IMR-90 (cell line): ENCODE measurements at regions not wholly inside any gene's neighbourhood (a gene's known extent, or its start where the extent isn't known, plus 50 kb on each side); places are given as distances from the start of the nearest gene placed in this dataset.

Experiments
- ATAC-seq: fragments of 200-7000 bp; cut with Tn5 transposase; 2 replicates; pipeline ENCODE4 v1.9.1; 2020; ENCODE audit warnings: low read depth, mild to moderate bottlenecking, moderate library complexity
- BruUV-seq: library from RNA; stranded (reverse); fragments of 400-500 nt; replicated peaks from 2 replicates; lab custom pipeline; 2021; lab: Mats Ljungman, UMichigan
- CTCF ChIA-PET: fragments of 300-600 bp; formaldehyde crosslinking; extraction: SDS; loops from one replicate; lab custom pipeline; 2021; ENCODE audit warnings: antibody characterized with exemption; lab: Yijun Ruan, JAX
- POLR2A ChIA-PET: fragments of 300-600 bp; sonication (Branson Sonifier 250); formaldehyde crosslinking; loops from one replicate; lab custom pipeline; 2022; ENCODE audit warnings: antibody characterized with exemption; ENCODE audit not compliant: unreplicated experiment; lab: Charles Lee
- DNase-seq: peaks from one replicate; pipeline ENCODE4 v3.0.0; 2013
- H2AFZ ChIP-seq: replicated peaks from 2 replicates; pipeline ENCODE3; 2013; ENCODE audit warnings: low read length, mild to moderate bottlenecking; ENCODE audit not compliant: poor library complexity
- H2AK5ac ChIP-seq: 2 replicates; pipeline ENCODE4 v1.6.1; 2013; ENCODE audit warnings: low read depth, low read length, inconsistent platforms
- H2AK9ac ChIP-seq: replicated peaks from 2 replicates; pipeline ENCODE3; 2013; ENCODE audit warnings: mild to moderate bottlenecking, low read depth, low read length, moderate library complexity; ENCODE audit not compliant: poor library complexity
- H2BK120ac ChIP-seq: 2 replicates; pipeline ENCODE4 v1.6.1; 2013; ENCODE audit warnings: low read depth, low read length, inconsistent platforms
- H2BK15ac ChIP-seq: 3 replicates; pipeline ENCODE4 v1.6.1; 2013; ENCODE audit warnings: low read depth, low read length, inconsistent platforms
- H2BK20ac ChIP-seq: 2 replicates; pipeline ENCODE4 v1.6.1; 2013; ENCODE audit warnings: low read depth, mild to moderate bottlenecking, inconsistent platforms, low read length, moderate library complexity
- H2BK5ac ChIP-seq: 2 replicates; pipeline ENCODE4 v1.6.1; 2013; ENCODE audit warnings: mild to moderate bottlenecking, low read depth, low read length, inconsistent platforms; ENCODE audit not compliant: poor library complexity, severe bottlenecking
- H3K14ac ChIP-seq: replicated peaks from 2 replicates; pipeline ENCODE4 v1.6.1; 2013; ENCODE audit warnings: low read depth, low read length, inconsistent platforms
- H3K18ac ChIP-seq: 2 replicates; pipeline ENCODE4 v1.6.1; 2013; ENCODE audit warnings: low read depth, low read length, control low read depth
- H3K23ac ChIP-seq: 2 replicates; pipeline ENCODE4 v1.6.1; 2013; ENCODE audit warnings: low read depth, low read length, inconsistent platforms
- H3K27ac ChIP-seq: 2 replicates; pipeline ENCODE4 v1.5.1; 2013; ENCODE audit warnings: mild to moderate bottlenecking, control low read depth, low read length; ENCODE audit not compliant: insufficient read depth
- H3K27me3 ChIP-seq: 2 replicates; pipeline ENCODE4 v1.6.1; 2013; ENCODE audit warnings: low read length; ENCODE audit not compliant: control insufficient read depth, insufficient read depth
- H3K36me3 ChIP-seq: 2 replicates; pipeline ENCODE4 v1.6.1; 2013; ENCODE audit warnings: low read length, mixed read lengths; ENCODE audit not compliant: control insufficient read depth, insufficient read depth
- H3K4ac ChIP-seq: 2 replicates; pipeline ENCODE4 v1.6.1; 2013; ENCODE audit warnings: low read depth, low read length, inconsistent platforms
- H3K4me1 ChIP-seq: 2 replicates; pipeline ENCODE4 v1.6.1; 2013; ENCODE audit warnings: low read length, mixed read lengths; ENCODE audit not compliant: control insufficient read depth, insufficient read depth
- H3K4me2 ChIP-seq: 2 replicates; pipeline ENCODE4 v1.6.1; 2013; ENCODE audit warnings: low read depth, mild to moderate bottlenecking, control low read depth, low read length, moderate library complexity
- H3K4me3 ChIP-seq: 2 replicates; pipeline ENCODE4 v1.5.1; 2013; ENCODE audit warnings: low read depth, mild to moderate bottlenecking, control low read depth, low read length, moderate library complexity; ENCODE audit not compliant: insufficient read depth
- H3K56ac ChIP-seq: 2 replicates; pipeline ENCODE4 v1.6.1; 2013; ENCODE audit warnings: low read length, inconsistent platforms; ENCODE audit not compliant: insufficient read depth; ENCODE audit errors: extremely low read depth
- H3K79me1 ChIP-seq, 2 experiments: 2 replicates each; pipeline ENCODE4 v1.6.1; 2013; ENCODE audit warnings: low read length in 2 of 2, inconsistent platforms in 1 of 2, low read depth in 1 of 2
- H3K9ac ChIP-seq: 2 replicates; pipeline ENCODE4 v1.6.1; 2013; ENCODE audit warnings: low read depth, low read length, control low read depth
- H3K9me1 ChIP-seq: 2 replicates; pipeline ENCODE4 v1.6.1; 2013; ENCODE audit warnings: low read length, inconsistent platforms; ENCODE audit not compliant: insufficient read depth
- H3K9me3 ChIP-seq: 2 replicates; pipeline ENCODE4 v1.6.1; 2013; ENCODE audit warnings: low read length; ENCODE audit not compliant: control insufficient read depth, insufficient read depth
- H4K20me1 ChIP-seq: 2 replicates; pipeline ENCODE4 v1.6.1; 2013; ENCODE audit warnings: low read length, inconsistent platforms; ENCODE audit not compliant: insufficient read depth
- H4K5ac ChIP-seq: 2 replicates; pipeline ENCODE4 v1.6.1; 2013; ENCODE audit warnings: mild to moderate bottlenecking, low read depth, low read length, control low read depth
- H4K8ac ChIP-seq, 2 experiments: 2 replicates each; pipeline ENCODE4 v1.6.1; 2013; ENCODE audit warnings: low read depth in 2 of 2, low read length in 2 of 2, control low read depth in 1 of 2, inconsistent platforms in 1 of 2
- H4K91ac ChIP-seq: 2 replicates; pipeline ENCODE4 v1.6.1; 2013; ENCODE audit warnings: low read depth, low read length, inconsistent platforms; ENCODE audit not compliant: insufficient read depth
- CHD1 ChIP-seq: IDR thresholded peaks from 2 replicates; pipeline ENCODE4 v1.6.1; 2012; ENCODE audit warnings: low read depth, low read length, improper control_type of control experiment
- RCOR1 ChIP-seq: IDR thresholded peaks from 2 replicates; pipeline ENCODE4 v1.6.1; 2012; ENCODE audit warnings: mild to moderate bottlenecking, low read length, improper control_type of control experiment; ENCODE audit not compliant: insufficient replicate concordance
- WGBS, 2 experiments: methylation state at CpG; one replicate each; pipeline versions ENCODE4 v1.1.5 to v1.1.7; 2013; ENCODE audit warnings: missing lambda C conversion rate in 2 of 2; ENCODE audit not compliant: insufficient read length in 1 of 2; ENCODE audit errors: extremely low coverage in 2 of 2; 5-methylcytosine and 5-hydroxymethylcytosine counted together
- dilution Hi-C: fragments of 300-500 bp; cut with HindIII; formaldehyde crosslinking; loops from one replicate; pipeline ENCODE4 v1.14.3; 2018; ENCODE audit warnings: low sequenced_read_pairs; ENCODE audit not compliant: unreplicated experiment
- in situ Hi-C: fragments of 300-500 bp; cut with MboI; formaldehyde crosslinking; loops from 3 replicates; pipeline ENCODE4 v1.14.3; 2019; ENCODE audit warnings: low sequenced_read_pairs, inconsistent platforms, mixed read lengths
- intact Hi-C: fragments of 100-400 bp; cut with micrococcal nuclease; formaldehyde crosslinking; loops from 2 replicates; pipeline ENCODE4 v1.10.0; 2022

DNA sequence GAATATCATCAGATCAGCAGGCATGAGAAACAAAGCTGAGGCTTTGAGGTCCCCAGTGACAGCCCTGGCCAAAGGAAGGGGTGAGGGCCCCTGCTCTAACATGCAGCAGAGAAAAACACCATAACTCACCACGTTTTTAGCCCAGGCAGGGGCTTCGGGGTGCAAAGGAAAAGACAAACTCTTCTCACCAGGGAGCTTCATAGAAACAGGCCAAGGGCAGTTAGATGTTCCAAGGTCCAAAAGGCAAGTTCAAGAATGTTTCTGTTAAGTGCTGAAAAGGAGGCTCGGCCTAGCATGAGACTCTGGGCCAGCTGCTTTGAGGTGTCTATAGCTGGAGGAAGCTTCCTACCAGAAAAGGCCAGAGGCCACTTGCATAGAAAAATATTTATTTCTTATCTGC, 608.4 kb upstream of the CFAP20DC start:
- H2AK5ac ChIP-seq, result no peak overlapping the region
- no peak overlapping the region for H3K9ac ChIP-seq
- H3K4me3 ChIP-seq, result no peak overlapping the region
- dilution Hi-C loops (no loop called here), intact Hi-C loops (no loop called here), in situ Hi-C loops (no loop called here)
- no peak overlapping the region for H2BK20ac ChIP-seq
- peaks cover 17% of the 10 kb centered on the region for H3K4me1 ChIP-seq
- CTCF ChIA-PET, result no interaction called here
- no peak for DNase-seq
- H3K14ac ChIP-seq, result no peak overlapping the region
- H3K23ac ChIP-seq, result no peak overlapping the region
- no peak overlapping the region; the same call in 1 of the 2 replicates for H4K5ac ChIP-seq
- POLR2A ChIA-PET, result no interaction called here
- no peaks in the 10 kb centered on the region for H3K36me3 ChIP-seq
- TF ChIP-seq CHD1 (no peak), RCOR1 (no peak)
- H2BK5ac ChIP-seq, result no peak overlapping the region
- no peaks in the 10 kb centered on the region for H4K20me1 ChIP-seq
- H3K27me3 ChIP-seq, result no peaks in the 10 kb centered on the region
- no CpG with 5 or more reads among the region's 3 CpGs for WGBS, 2 experiments
- H2BK15ac ChIP-seq, result no peak overlapping the region
- H3K27ac ChIP-seq, result no peak overlapping the region
- H2BK120ac ChIP-seq, result no peak overlapping the region
- no peak overlapping the region for H3K56ac ChIP-seq
- H3K9me1 ChIP-seq, result no peaks in the 10 kb centered on the region; the same call in 1 of the 2 replicates
- BruUV-seq, result no TSS peak
- H3K79me1 ChIP-seq, result no peaks in the 10 kb centered on the region
- no peak overlapping the region for H2AK9ac ChIP-seq
- H3K4me2 ChIP-seq, result no peak overlapping the region
- H3K18ac ChIP-seq, result no peak overlapping the region; the same call in 1 of the 2 replicates
- H4K8ac ChIP-seq, result no peak overlapping the region
- no peak overlapping the region for H4K91ac ChIP-seq
- no peak for ATAC-seq
- H2AFZ ChIP-seq, result no peak overlapping the region
- H3K9me3 ChIP-seq, result no peaks in the 10 kb centered on the region
- H3K4ac ChIP-seq, result no peak overlapping the region
